Pancreas (tissue), 10 donors: ENCODE measurements at regions not wholly inside any gene's neighbourhood (a gene's known extent, or its start where the extent isn't known, plus 50 kb on each side); places are given as distances from the start of the nearest gene placed in this dataset.

Source experiments
- ATAC-seq, 4 donors: fragments of 200-7000 bp; cut with Tn5 transposase; one replicate each; pipeline versions ENCODE4 v1.8.0 to v1.9.1; 2020; ENCODE audit warnings: mild to moderate bottlenecking in 4 of 4, moderate library complexity in 4 of 4
- DNase-seq, 6 donors: peaks; one replicate each; pipeline ENCODE4 v3.0.0-alpha.2; 2020
- FAIRE-seq: peaks from 2 replicates; lab custom pipeline; 2012; peaks lifted over from hg19 to GRCh38; lab: Jason Lieb, UNC
- H3K27ac ChIP-seq, 4 donors: fragments of 200-600 bp; sonication (generic); 1 replicate in 3 of 4; 2 replicates in 1 of 4; pipeline versions ENCODE4 v1.5.0 to v1.8.0; 2020
- H3K27me3 ChIP-seq, 4 donors: fragments of 200-600 bp; one replicate each; pipeline ENCODE4 v1.8.0; 2021
- H3K36me3 ChIP-seq, 3 donors: fragments of 200-600 bp; sonication (generic) in 1 of 3; one replicate each; pipeline versions ENCODE4 v1.5.0 to v1.8.0; 2020 to 2021
- H3K4me1 ChIP-seq, 3 donors: fragments of 200-600 bp; one replicate each; pipeline ENCODE4 v1.8.0; 2021
- H3K4me3 ChIP-seq, 4 donors: fragments of 200-600 bp; sonication (generic) in 2 of 4; one replicate each; pipeline versions ENCODE4 v1.5.0 to v1.8.0; 2020 to 2021
- H3K9me3 ChIP-seq, 4 donors: fragments of 200-600 bp; one replicate each; pipeline ENCODE4 v1.8.0; 2021
- WGBS, 2 donors: extraction: QIAGEN DNeasy Blood & Tissue Kit; methylation state at CpG; one replicate each; pipeline ENCODE4 v1.1.7; 2013; 5-methylcytosine and 5-hydroxymethylcytosine counted together
- intact Hi-C, 3 donors: fragments of 100-400 bp; cut with DNase I; formaldehyde crosslinking; loops; one replicate each; pipeline versions ENCODE4 v1.11.1 to v1.14.2; 2022
- TF ChIP-seq, protein P1 (sequence below), 4 donors: fragments of 200-600 bp; sonication (generic) in 3 of 4; IDR thresholded peaks; one replicate each; pipeline versions ENCODE4 v1.5.0 to v1.8.0; 2021; ENCODE audit warnings: antibody characterized with exemption in 4 of 4
- donor health status: healthy with polysubstance abuse.
- donor health status: DM: no; HTN: no; CAD: no; lungs with moderate emphysema.
- donor health status: DM: no; HTN: no; CAD: no.
- donor health status: control.
- donor health status: control.
- donor health status: Bipolar disorder and iron deficiency.
- donor health status: DM: yes; HTN: yes; CAD: no.
- donor health status: DM: no; HTN: no; CAD: no.
- donor health status: DM: no; HTN: no; CAD: no.
- donor health status: DM: yes; HTN: yes; CAD: no.

GRCh38 chr18:59041819-59042815 lies 97.6 kb upstream of the SEC11C start:
- ATAC-seq (peak in 1 of 4 donors; percentile 23), DNase-seq (no peak), FAIRE-seq (no peak)
- TF ChIP-seq, protein P1, sequence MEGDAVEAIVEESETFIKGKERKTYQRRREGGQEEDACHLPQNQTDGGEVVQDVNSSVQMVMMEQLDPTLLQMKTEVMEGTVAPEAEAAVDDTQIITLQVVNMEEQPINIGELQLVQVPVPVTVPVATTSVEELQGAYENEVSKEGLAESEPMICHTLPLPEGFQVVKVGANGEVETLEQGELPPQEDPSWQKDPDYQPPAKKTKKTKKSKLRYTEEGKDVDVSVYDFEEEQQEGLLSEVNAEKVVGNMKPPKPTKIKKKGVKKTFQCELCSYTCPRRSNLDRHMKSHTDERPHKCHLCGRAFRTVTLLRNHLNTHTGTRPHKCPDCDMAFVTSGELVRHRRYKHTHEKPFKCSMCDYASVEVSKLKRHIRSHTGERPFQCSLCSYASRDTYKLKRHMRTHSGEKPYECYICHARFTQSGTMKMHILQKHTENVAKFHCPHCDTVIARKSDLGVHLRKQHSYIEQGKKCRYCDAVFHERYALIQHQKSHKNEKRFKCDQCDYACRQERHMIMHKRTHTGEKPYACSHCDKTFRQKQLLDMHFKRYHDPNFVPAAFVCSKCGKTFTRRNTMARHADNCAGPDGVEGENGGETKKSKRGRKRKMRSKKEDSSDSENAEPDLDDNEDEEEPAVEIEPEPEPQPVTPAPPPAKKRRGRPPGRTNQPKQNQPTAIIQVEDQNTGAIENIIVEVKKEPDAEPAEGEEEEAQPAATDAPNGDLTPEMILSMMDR (IDR thresholded peaks at IDR 0.05), result no peak
- no peaks in the 10 kb centered on the region for H3K27me3 ChIP-seq
- intact Hi-C loops, result no loop called here
- 43 to 59% methylated on average over 10 of the region's 10 CpGs for WGBS, 2 donors
- no peaks in the 10 kb centered on the region for H3K9me3 ChIP-seq
- no peaks in the 10 kb centered on the region for H3K36me3 ChIP-seq
- no peak overlapping the region for H3K4me3 ChIP-seq
- peak overlapping the region in 1 of 4 donors; percentile 1 for H3K27ac ChIP-seq
- H3K4me1 ChIP-seq, result no peaks in the 10 kb centered on the region

DNA sequence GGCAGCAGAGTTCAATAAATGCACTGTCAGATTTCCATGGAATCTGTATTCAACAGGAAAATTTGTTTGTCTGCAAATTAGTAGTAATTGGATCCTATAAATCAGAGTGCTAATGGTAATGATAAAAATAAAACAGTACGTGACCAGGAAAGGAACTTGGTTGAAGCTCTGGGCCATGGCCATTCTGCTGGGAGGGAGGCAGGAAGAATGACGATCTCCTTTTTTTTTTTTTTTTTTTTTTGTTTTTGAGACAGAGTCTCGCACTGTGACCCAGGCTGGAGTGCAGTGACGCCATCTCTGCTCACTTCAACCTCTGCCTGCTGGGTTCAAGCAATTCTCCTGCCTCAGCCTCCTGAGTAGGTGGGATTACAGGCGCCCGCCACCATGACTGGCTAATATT lies 94.8 kb upstream of the SEC11C start:
- TF ChIP-seq, protein P1 (IDR thresholded peaks at IDR 0.05), result no peak
- H3K27ac ChIP-seq, result no peak overlapping the region
- ATAC-seq (no peak), FAIRE-seq (no peak), DNase-seq (no peak)
- H3K27me3 ChIP-seq, result no peaks in the 10 kb centered on the region
- no peaks in the 10 kb centered on the region for H3K36me3 ChIP-seq
- no peaks in the 10 kb centered on the region for H3K9me3 ChIP-seq
- no peaks in the 10 kb centered on the region for H3K4me1 ChIP-seq
- 83 to 87% methylated on average over 6 of the region's 6 CpGs for WGBS, 2 donors
- H3K4me3 ChIP-seq, result no peak overlapping the region
- intact Hi-C loops, result no loop called here

GRCh38 chr18:59047321-59048047 lies 92.2 kb upstream of the SEC11C start:
- intact Hi-C loops, result no loop called here
- no peak overlapping the region for H3K4me3 ChIP-seq
- WGBS, 2 donors, result 90 to 91% methylated on average over 2 of the region's 2 CpGs
- TF ChIP-seq, protein P1 (IDR thresholded peaks at IDR 0.05), result no peak
- H3K36me3 ChIP-seq, result no peaks in the 10 kb centered on the region
- H3K4me1 ChIP-seq, result no peaks in the 10 kb centered on the region
- no peaks in the 10 kb centered on the region for H3K9me3 ChIP-seq
- H3K27me3 ChIP-seq, result no peaks in the 10 kb centered on the region
- DNase-seq (no peak), ATAC-seq (no peak), FAIRE-seq (no peak)
- no peak overlapping the region for H3K27ac ChIP-seq

DNA sequence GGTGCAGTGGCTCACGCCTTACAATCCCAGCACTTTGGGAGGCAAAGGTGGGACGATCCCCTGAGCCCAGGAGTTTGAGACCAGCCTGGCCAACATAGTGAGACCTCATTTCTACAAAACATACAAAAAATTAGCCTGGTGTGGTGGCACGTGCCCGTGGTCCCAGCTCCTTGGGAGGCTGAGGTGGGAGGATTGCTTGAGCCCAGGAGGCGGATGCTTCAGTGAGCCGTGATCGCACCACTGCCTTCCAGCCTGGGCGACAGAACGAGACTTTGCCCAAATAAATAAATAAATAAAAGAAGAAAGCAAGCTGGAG lies 91.7 kb upstream of the SEC11C start:
- TF ChIP-seq, protein P1 (IDR thresholded peaks at IDR 0.05), result no peak
- no peak overlapping the region for H3K4me3 ChIP-seq
- H3K36me3 ChIP-seq, result no peaks in the 10 kb centered on the region
- FAIRE-seq, result no peak
- intact Hi-C loops, result no loop called here
- no peaks in the 10 kb centered on the region for H3K27me3 ChIP-seq
- DNase-seq, result no peak
- H3K4me1 ChIP-seq, result no peaks in the 10 kb centered on the region
- no peak for ATAC-seq
- no peaks in the 10 kb centered on the region for H3K9me3 ChIP-seq
- H3K27ac ChIP-seq, result no peak overlapping the region
- WGBS, 2 donors, result 80 to 86% methylated on average over 9 of the region's 9 CpGs
